CD4-positive, alpha-beta T cell (primary cell): ENCODE measurements at regions not wholly inside any gene's neighbourhood (a gene's known extent, or its start where the extent isn't known, plus 50 kb on each side); places are given as distances from the start of the nearest gene placed in this dataset.

Experiments used
- ATAC-seq: fragments of 200-7000 bp; cut with Tn5 transposase; one replicate; pipeline ENCODE4 v1.10.0; 2022; ENCODE audit warnings: mild to moderate bottlenecking; ENCODE audit not compliant: poor library complexity
- CTCF ChIA-PET: fragments of 350-600 bp; sonication (Branson Sonifier 250); formaldehyde crosslinking; loops from one replicate; lab custom pipeline; 2021; ENCODE audit warnings: antibody characterized with exemption, inconsistent platforms; lab: Charles Lee
- POLR2A ChIA-PET: fragments of 350-600 bp; sonication (Branson Sonifier 250); formaldehyde crosslinking; loops from one replicate; lab custom pipeline; 2021; ENCODE audit warnings: antibody characterized with exemption, inconsistent platforms; lab: Charles Lee
- DNase-seq, 14 experiments: peaks; one replicate each; pipeline ENCODE4 v3.0.0-alpha.2; 2013 to 2020; ENCODE audit warnings: mixed read lengths in 2 of 14
- H3K27ac ChIP-seq, 2 donors: one replicate each; pipeline versions ENCODE4 v1.5.1 to v1.7.0; 2013; ENCODE audit warnings: low read length in 2 of 2, low read depth in 1 of 2, mild to moderate bottlenecking in 1 of 2
- H3K27me3 ChIP-seq, 2 experiments: 1 replicate in 1 of 2; 2 replicates in 1 of 2; pipeline versions ENCODE4 v1.6.1 to v1.7.0; 2013; ENCODE audit warnings: low read length in 2 of 2, control low read depth in 1 of 2, mild to moderate bottlenecking in 1 of 2, moderate library complexity in 1 of 2; ENCODE audit not compliant: insufficient read depth in 2 of 2, control insufficient read depth in 1 of 2
- H3K36me3 ChIP-seq: one replicate; pipeline ENCODE4 v1.6.1; 2013; ENCODE audit warnings: low read length, control low read depth; ENCODE audit not compliant: insufficient read depth
- H3K4me1 ChIP-seq: one replicate; pipeline ENCODE4 v1.6.1; 2013; ENCODE audit warnings: low read length, control low read depth; ENCODE audit not compliant: insufficient read depth
- H3K4me3 ChIP-seq: one replicate; pipeline ENCODE4 v1.5.1; 2013; ENCODE audit warnings: mild to moderate bottlenecking, low read length, moderate library complexity
- H3K9me3 ChIP-seq, 2 experiments: 1 replicate in 1 of 2; 2 replicates in 1 of 2; pipeline versions ENCODE4 v1.6.1 to v1.7.0; 2013; ENCODE audit warnings: low read length in 2 of 2, mild to moderate bottlenecking in 2 of 2, control low read depth in 1 of 2, moderate library complexity in 1 of 2; ENCODE audit not compliant: control insufficient read depth in 1 of 2, insufficient read depth in 1 of 2
- H3K27ac Mint-ChIP-seq: one replicate; pipeline ENCODE4 v1.8.0; 2020; ENCODE audit warnings: mixed read lengths
- H3K27me3 Mint-ChIP-seq: one replicate; pipeline ENCODE4 v1.8.0; 2021; ENCODE audit warnings: mixed read lengths
- H3K36me3 Mint-ChIP-seq: one replicate; pipeline ENCODE4 v1.8.0; 2021; ENCODE audit warnings: low read depth, mixed read lengths
- H3K4me1 Mint-ChIP-seq: one replicate; pipeline ENCODE4 v1.8.0; 2021; ENCODE audit warnings: low read depth, mixed read lengths
- H3K4me3 Mint-ChIP-seq: one replicate; pipeline ENCODE4 v1.8.0; 2020; ENCODE audit warnings: mild to moderate bottlenecking, mixed read lengths
- H3K9me3 Mint-ChIP-seq: one replicate; pipeline ENCODE4 v1.8.0; 2020; ENCODE audit warnings: mixed read lengths
- intact Hi-C, 2 experiments: fragments of 100-400 bp; cut with DNase I in 1 of 2; cut with micrococcal nuclease in 1 of 2; formaldehyde crosslinking; loops; one replicate each; pipeline versions ENCODE4 v1.15.1 to v1.9.0; 2023 to 2025; cut with DNase I, micrococcal nuclease
- TF ChIP-seq, protein P1 (sequence below): fragments of 200-600 bp; IDR thresholded peaks from one replicate; pipeline ENCODE4 v1.8.0; 2022; ENCODE audit warnings: antibody characterized with exemption, mild to moderate bottlenecking

- no peak overlapping the region for H3K27ac ChIP-seq
- H3K36me3 ChIP-seq, result no peaks in the 10 kb centered on the region
- H3K4me1 Mint-ChIP-seq, result no peaks in the 10 kb centered on the region
- no peak overlapping the region for H3K4me3 ChIP-seq
- intact Hi-C loops, result no loop called here
- no peak overlapping the region for H3K27ac Mint-ChIP-seq
- no peaks in the 10 kb centered on the region for H3K27me3 Mint-ChIP-seq
- H3K4me1 ChIP-seq, result no peaks in the 10 kb centered on the region
- POLR2A ChIA-PET, result no interaction called here
- CTCF ChIA-PET, result no interaction called here
- H3K4me3 Mint-ChIP-seq, result no peak overlapping the region
- H3K36me3 Mint-ChIP-seq, result no peaks in the 10 kb centered on the region
- TF ChIP-seq, protein P1, sequence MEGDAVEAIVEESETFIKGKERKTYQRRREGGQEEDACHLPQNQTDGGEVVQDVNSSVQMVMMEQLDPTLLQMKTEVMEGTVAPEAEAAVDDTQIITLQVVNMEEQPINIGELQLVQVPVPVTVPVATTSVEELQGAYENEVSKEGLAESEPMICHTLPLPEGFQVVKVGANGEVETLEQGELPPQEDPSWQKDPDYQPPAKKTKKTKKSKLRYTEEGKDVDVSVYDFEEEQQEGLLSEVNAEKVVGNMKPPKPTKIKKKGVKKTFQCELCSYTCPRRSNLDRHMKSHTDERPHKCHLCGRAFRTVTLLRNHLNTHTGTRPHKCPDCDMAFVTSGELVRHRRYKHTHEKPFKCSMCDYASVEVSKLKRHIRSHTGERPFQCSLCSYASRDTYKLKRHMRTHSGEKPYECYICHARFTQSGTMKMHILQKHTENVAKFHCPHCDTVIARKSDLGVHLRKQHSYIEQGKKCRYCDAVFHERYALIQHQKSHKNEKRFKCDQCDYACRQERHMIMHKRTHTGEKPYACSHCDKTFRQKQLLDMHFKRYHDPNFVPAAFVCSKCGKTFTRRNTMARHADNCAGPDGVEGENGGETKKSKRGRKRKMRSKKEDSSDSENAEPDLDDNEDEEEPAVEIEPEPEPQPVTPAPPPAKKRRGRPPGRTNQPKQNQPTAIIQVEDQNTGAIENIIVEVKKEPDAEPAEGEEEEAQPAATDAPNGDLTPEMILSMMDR, result no peak
- no peak for DNase-seq
- ATAC-seq, result no peak
- H3K9me3 Mint-ChIP-seq, result peaks cover 5% of the 10 kb centered on the region
- peaks cover 0 to 9% of the 10 kb centered on the region in 2 experiments for H3K9me3 ChIP-seq
- H3K27me3 ChIP-seq, result no peaks in the 10 kb centered on the region
These were observed 238.3 kb upstream of the NUDT12 start for GRCh38 chr5:103800741-103801495.

- CTCF ChIA-PET, result no interaction called here
- peaks cover 12% of the 10 kb centered on the region for H3K9me3 Mint-ChIP-seq
These were observed 231.1 kb upstream of the NUDT12 start for GRCh38 chr5:103793595-103794182.

DNA sequence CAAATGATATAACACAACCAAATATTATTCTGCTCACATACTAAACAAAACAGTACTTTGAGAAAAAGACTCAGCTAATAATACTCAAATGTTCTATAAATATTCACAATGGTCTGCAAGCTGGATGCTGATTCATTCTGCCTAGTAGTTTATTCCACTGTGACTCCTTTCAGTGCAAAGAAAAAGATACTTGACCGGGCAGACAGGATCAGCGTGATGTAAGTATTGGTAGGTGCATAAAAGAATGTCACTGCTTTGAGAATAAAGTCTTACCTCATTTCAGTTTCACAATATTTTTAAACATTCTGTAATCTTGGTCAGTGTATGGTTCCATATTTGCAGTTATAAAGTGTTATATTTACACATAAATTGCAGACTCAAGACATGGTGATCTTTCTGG, 223.0 kb upstream of the NUDT12 start:
- no peaks in the 10 kb centered on the region for H3K4me1 ChIP-seq
- ChIA-PET POLR2A (no interaction called here), CTCF (no interaction called here)
- H3K4me1 Mint-ChIP-seq, result no peaks in the 10 kb centered on the region
- intact Hi-C loops, result no loop called here
- peaks cover 5 to 6% of the 10 kb centered on the region in 2 experiments for H3K9me3 ChIP-seq
- no peaks in the 10 kb centered on the region for H3K27me3 Mint-ChIP-seq
- no peaks in the 10 kb centered on the region for H3K36me3 Mint-ChIP-seq
- H3K27ac ChIP-seq, result no peak overlapping the region
- DNase-seq (no peak), ATAC-seq (no peak)
- H3K27ac Mint-ChIP-seq, result no peak overlapping the region
- no peak overlapping the region for H3K4me3 ChIP-seq
- H3K4me3 Mint-ChIP-seq, result no peak overlapping the region
- peaks cover 5% of the 10 kb centered on the region for H3K9me3 Mint-ChIP-seq
- H3K27me3 ChIP-seq, result no peaks in the 10 kb centered on the region
- no peaks in the 10 kb centered on the region for H3K36me3 ChIP-seq
- TF ChIP-seq, protein P1, result no peak

More at GRCh38 chr5:103793595-103794182, 231.1 kb upstream of the NUDT12 start:
- no peak for DNase-seq
- TF ChIP-seq, protein P1, result no peak
- no peak overlapping the region for H3K4me3 ChIP-seq
- no peaks in the 10 kb centered on the region for H3K36me3 ChIP-seq
- H3K27me3 ChIP-seq, result no peaks in the 10 kb centered on the region
- Mint-ChIP-seq H3K4me3 (no peak overlapping the region), H3K27ac (no peak overlapping the region), H3K4me1 (no peaks in the 10 kb centered on the region), H3K36me3 (no peaks in the 10 kb centered on the region), H3K27me3 (no peaks in the 10 kb centered on the region)
- intact Hi-C loops, result no loop called here
- ATAC-seq, result no peak
- peaks cover 18 to 22% of the 10 kb centered on the region in 2 experiments for H3K9me3 ChIP-seq
- H3K27ac ChIP-seq, result no peak overlapping the region
- H3K4me1 ChIP-seq, result no peaks in the 10 kb centered on the region
- POLR2A ChIA-PET, result no interaction called here
